ENCODE measurements at regions not wholly inside any gene's neighbourhood (a gene's known extent, or its start where the extent isn't known, plus 50 kb on each side); places are given as distances from the start of the nearest gene placed in this dataset.
"Not testable (repeated sequence)": the region's sequence is repeated elsewhere in the genome, so short reads cannot be mapped to it uniquely, and the experiment has no call there.

- Histone ChIP-seq H3K4me1 (ENCODE audit: insufficient read depth, low read length) (no peaks in the 10 kb centered on the region), H2AFZ (ENCODE audit: low read depth, low read length) (no peak overlapping the region), H3K36me3 (ENCODE audit: insufficient read depth, low read length) (no peaks in the 10 kb centered on the region), H3K4me3 (ENCODE audit: low read depth in 1 of 2, low read length in 2 of 2) (no peak overlapping the region), H3K9me3 (ENCODE audit: insufficient read depth, low read length, severe bottlenecking) (no peaks in the 10 kb centered on the region), H3K27ac (ENCODE audit: low read length) (no peak overlapping the region), H3K79me2 (ENCODE audit: insufficient read depth, low read length) (no peaks in the 10 kb centered on the region), H4K20me1 (ENCODE audit: insufficient read depth, low read length) (no peaks in the 10 kb centered on the region), H3K9ac (ENCODE audit: low read depth, low read length) (no peak overlapping the region), H3K27me3 (ENCODE audit: insufficient read depth, low read length, poor library complexity) (no peaks in the 10 kb centered on the region), H3K4me2 (ENCODE audit: insufficient read depth, low read length) (no peak overlapping the region)
- no peak for TF ChIP-seq EZH2 (IDR thresholded peaks at IDR 0.05; ENCODE audit: borderline replicate concordance, low read depth, low read length, severe bottlenecking)
- ATAC-seq (ENCODE audit: insufficient read depth, low read depth) (no peak), DNase-seq (no peak)
Measured at GRCh38 chr12:66819587-66819986, 140.7 kb upstream of the GRIP1 start.

- no peak overlapping the region for H2AFZ ChIP-seq (ENCODE audit: low read depth, low read length)
- H3K4me2 ChIP-seq (ENCODE audit: insufficient read depth, low read length) = no peak overlapping the region
- H3K4me3 ChIP-seq (ENCODE audit: low read depth in 1 of 2, low read length in 2 of 2) = no peak overlapping the region
- ATAC-seq (ENCODE audit: insufficient read depth, low read depth) (no peak), DNase-seq (no peak)
- H3K9me3 ChIP-seq (ENCODE audit: insufficient read depth, low read length, severe bottlenecking) = no peaks in the 10 kb centered on the region
- H3K4me1 ChIP-seq (ENCODE audit: insufficient read depth, low read length) = no peaks in the 10 kb centered on the region
- TF ChIP-seq EZH2 (IDR thresholded peaks at IDR 0.05; ENCODE audit: borderline replicate concordance, low read depth, low read length, severe bottlenecking) (no peak), CTCF (IDR thresholded peaks at IDR 0.05; ENCODE audit: borderline replicate concordance, extremely low read depth, low read length, poor library complexity, severe bottlenecking) (no peak)
- no peaks in the 10 kb centered on the region for H3K79me2 ChIP-seq (ENCODE audit: insufficient read depth, low read length)
- no peak overlapping the region for H3K9ac ChIP-seq (ENCODE audit: low read depth, low read length)
- no peaks in the 10 kb centered on the region for H3K27me3 ChIP-seq (ENCODE audit: insufficient read depth, low read length, poor library complexity)
- H3K27ac ChIP-seq (ENCODE audit: low read length) = no peak overlapping the region
- no peaks in the 10 kb centered on the region for H4K20me1 ChIP-seq (ENCODE audit: insufficient read depth, low read length)
- H3K36me3 ChIP-seq (ENCODE audit: insufficient read depth, low read length) = no peaks in the 10 kb centered on the region
Measured at GRCh38 chr12:66822961-66823360, 144.1 kb upstream of the GRIP1 start.

- Histone ChIP-seq H3K9ac (ENCODE audit: low read depth, low read length) (no peak overlapping the region), H3K4me2 (ENCODE audit: insufficient read depth, low read length) (no peak overlapping the region), H3K27ac (ENCODE audit: low read length) (no peak overlapping the region)
Measured at GRCh38 chr12:66823857-66824570, 145.1 kb upstream of the GRIP1 start.

GRCh38 chr12:66825921-66826320, 147.0 kb upstream of the GRIP1 start:
- not testable (repeated sequence) for H3K4me3 ChIP-seq (ENCODE audit: low read depth in 1 of 2, low read length in 2 of 2); H4K20me1 ChIP-seq (ENCODE audit: insufficient read depth, low read length); H3K4me2 ChIP-seq (ENCODE audit: insufficient read depth, low read length); H3K79me2 ChIP-seq (ENCODE audit: insufficient read depth, low read length); H3K27me3 ChIP-seq (ENCODE audit: insufficient read depth, low read length, poor library complexity); DNase-seq; H3K4me1 ChIP-seq (ENCODE audit: insufficient read depth, low read length); H3K36me3 ChIP-seq (ENCODE audit: insufficient read depth, low read length); H3K9me3 ChIP-seq (ENCODE audit: insufficient read depth, low read length, severe bottlenecking); H2AFZ ChIP-seq (ENCODE audit: low read depth, low read length); H3K9ac ChIP-seq (ENCODE audit: low read depth, low read length); H3K27ac ChIP-seq (ENCODE audit: low read length); ATAC-seq (ENCODE audit: insufficient read depth, low read depth)

More at GRCh38 chr12:66823857-66824570, 145.1 kb upstream of the GRIP1 start:
- no peak for DNase-seq
- Histone ChIP-seq H3K4me1 (ENCODE audit: insufficient read depth, low read length) (no peaks in the 10 kb centered on the region), H3K36me3 (ENCODE audit: insufficient read depth, low read length) (no peaks in the 10 kb centered on the region), H3K4me3 (ENCODE audit: low read depth in 1 of 2, low read length in 2 of 2) (no peak overlapping the region), H4K20me1 (ENCODE audit: insufficient read depth, low read length) (no peaks in the 10 kb centered on the region), H3K9me3 (ENCODE audit: insufficient read depth, low read length, severe bottlenecking) (no peaks in the 10 kb centered on the region), H3K79me2 (ENCODE audit: insufficient read depth, low read length) (no peaks in the 10 kb centered on the region), H3K27me3 (ENCODE audit: insufficient read depth, low read length, poor library complexity) (no peaks in the 10 kb centered on the region), H2AFZ (ENCODE audit: low read depth, low read length) (no peak overlapping the region)
- TF ChIP-seq EZH2 (IDR thresholded peaks at IDR 0.05; ENCODE audit: borderline replicate concordance, low read depth, low read length, severe bottlenecking) (no peak), CTCF (IDR thresholded peaks at IDR 0.05; ENCODE audit: borderline replicate concordance, extremely low read depth, low read length, poor library complexity, severe bottlenecking) (no peak)
- no peak for ATAC-seq (ENCODE audit: insufficient read depth, low read depth)
